Endothelial cell of umbilical vein (primary cell): ENCODE measurements at regions not wholly inside any gene's neighbourhood (a gene's known extent, or its start where the extent isn't known, plus 50 kb on each side); places are given as distances from the start of the nearest gene placed in this dataset.

Experiments
- BruUV-seq: library from RNA; stranded (reverse); fragments of 400-500 nt; replicated peaks from 2 replicates; lab custom pipeline; 2021; lab: Mats Ljungman, UMichigan
- CTCF ChIA-PET: fragments of 300-600, 350-600 bp; sonication (Branson Sonifier 250); formaldehyde crosslinking; loops from one replicate; lab custom pipeline; 2021; ENCODE audit warnings: antibody characterized with exemption, inconsistent platforms; lab: Charles Lee
- POLR2A ChIA-PET: fragments of 300-600, 350-600 bp; sonication (Branson Sonifier 250); formaldehyde crosslinking; loops from one replicate; lab custom pipeline; 2021; ENCODE audit warnings: antibody characterized with exemption, inconsistent platforms; lab: Charles Lee
- DNase-seq: peaks from one replicate; pipeline ENCODE4 v3.0.0-alpha.2; 2011; ENCODE audit warnings: low read depth, low spot score
- FAIRE-seq: peaks from 2 replicates; lab custom pipeline; 2011; peaks lifted over from hg19 to GRCh38; lab: Jason Lieb, UNC
- H2AFZ ChIP-seq: 2 replicates; pipeline ENCODE4 v1.6.0; 2012; ENCODE audit warnings: low read depth, low read length, control low read depth, inconsistent platforms
- H3K27ac ChIP-seq: 2 replicates; pipeline ENCODE4 v1.5.1; 2011; ENCODE audit warnings: low read depth, mild to moderate bottlenecking, control low read depth, low read length, moderate library complexity; ENCODE audit not compliant: insufficient read depth
- H3K27me3 ChIP-seq, 2 experiments: 2 replicates each; pipeline versions ENCODE4 v1.6.0 to v1.6.1; 2011; ENCODE audit warnings: low read length in 2 of 2, mixed read lengths in 1 of 2; ENCODE audit not compliant: control insufficient read depth in 2 of 2, insufficient read depth in 2 of 2
- H3K36me3 ChIP-seq, 2 experiments: 2 replicates in 1 of 2; 3 replicates in 1 of 2; pipeline ENCODE4 v1.5.1; 2011; ENCODE audit warnings: low read length in 2 of 2, mild to moderate bottlenecking in 1 of 2, moderate library complexity in 1 of 2; ENCODE audit not compliant: control insufficient read depth in 2 of 2, insufficient read depth in 2 of 2; ENCODE audit errors: extremely low read depth in 1 of 2
- H3K4me1 ChIP-seq: 3 replicates; pipeline ENCODE4 v1.5.1; 2011; ENCODE audit warnings: mild to moderate bottlenecking, low read length; ENCODE audit not compliant: control insufficient read depth, insufficient read depth; ENCODE audit errors: extremely low read depth
- H3K4me2 ChIP-seq: 2 replicates; pipeline ENCODE4 v1.6.1; 2011; ENCODE audit warnings: low read length, control low read depth, mixed read lengths; ENCODE audit not compliant: insufficient read depth
- H3K4me3 ChIP-seq, 3 experiments: fragments of 200-600 bp in 1 of 3; sonication (generic), shearing (Covaris generic) in 1 of 3; replicated peaks in 1 of 3; 2 replicates each; pipeline ENCODE4 v1.5.1; 2011 to 2016; ENCODE audit warnings: control low read depth in 3 of 3, low read length in 3 of 3, mild to moderate bottlenecking in 2 of 3, inconsistent platforms in 1 of 3, low read depth in 1 of 3, moderate library complexity in 1 of 3; ENCODE audit not compliant: insufficient read depth in 1 of 3
- H3K79me2 ChIP-seq: 2 replicates; pipeline ENCODE4 v1.6.0; 2012; ENCODE audit warnings: low read length, inconsistent platforms; ENCODE audit not compliant: control insufficient read depth, insufficient read depth
- H3K9ac ChIP-seq: replicated peaks from 2 replicates; pipeline ENCODE3; 2011; ENCODE audit warnings: low read length, control low read depth; ENCODE audit not compliant: insufficient read depth; ENCODE audit errors: extremely low read depth
- H3K9me1 ChIP-seq: replicated peaks from 3 replicates; pipeline ENCODE4 v1.6.0; 2011; ENCODE audit warnings: mild to moderate bottlenecking, low read length; ENCODE audit not compliant: control insufficient read depth, insufficient read depth; ENCODE audit errors: extremely low read depth
- H3K9me3 ChIP-seq: replicated peaks from 2 replicates; pipeline ENCODE4 v1.5.1; 2012; ENCODE audit warnings: low read length, inconsistent platforms; ENCODE audit not compliant: control insufficient read depth, insufficient read depth
- H4K20me1 ChIP-seq: replicated peaks from 2 replicates; pipeline ENCODE3; 2011; ENCODE audit warnings: mild to moderate bottlenecking, low read length; ENCODE audit not compliant: control insufficient read depth, insufficient read depth; ENCODE audit errors: extremely low read depth
- EZH2 ChIP-seq: IDR thresholded peaks from 2 replicates; pipeline ENCODE4 v1.6.1; 2012; ENCODE audit warnings: borderline replicate concordance, low read depth, mild to moderate bottlenecking, moderate library complexity, low read length, inconsistent platforms; ENCODE audit not compliant: severe bottlenecking
- FOS ChIP-seq: IDR thresholded peaks from 2 replicates; pipeline ENCODE4 v1.6.1; 2011; ENCODE audit warnings: mild to moderate bottlenecking, low read length, moderate library complexity, borderline replicate concordance; ENCODE audit not compliant: insufficient read depth
- GATA2 ChIP-seq: IDR thresholded peaks from 2 replicates; pipeline ENCODE4 v1.7.0; 2011; ENCODE audit warnings: low read depth, mild to moderate bottlenecking, moderate library complexity, mixed read lengths, low read length; ENCODE audit not compliant: insufficient read length, insufficient read depth
- JUN ChIP-seq: IDR thresholded peaks from 2 replicates; pipeline ENCODE4 v1.6.1; 2011; ENCODE audit warnings: borderline replicate concordance, low read depth; ENCODE audit not compliant: insufficient read length, insufficient read depth
- MYC ChIP-seq: IDR thresholded peaks from one replicate; pipeline ENCODE4 v1.6.1; 2011; ENCODE audit warnings: mild to moderate bottlenecking, low read depth, low read length
- POLR2A ChIP-seq: IDR thresholded peaks from 2 replicates; pipeline ENCODE4 v1.6.1; 2012; ENCODE audit warnings: low read depth, mild to moderate bottlenecking, control low read depth, low read length
- dilution Hi-C: fragments of 300-500 bp; cut with MboI; formaldehyde crosslinking; loops from one replicate; pipeline ENCODE4 v1.15.0; 2019; ENCODE audit warnings: low sequenced_read_pairs; ENCODE audit not compliant: extremely low pct_ligation_motif_present
- intact Hi-C: fragments of 100-400 bp; cut with micrococcal nuclease; formaldehyde crosslinking; loops from one replicate; pipeline ENCODE4 v1.10.0; 2022
- TF ChIP-seq, protein P1 (sequence below), 2 donors: IDR thresholded peaks; 1 replicate in 1 of 2; 2 replicates in 1 of 2; pipeline ENCODE4 v1.5.1; 2011; ENCODE audit warnings: low read length in 2 of 2, mild to moderate bottlenecking in 2 of 2, moderate library complexity in 2 of 2, control low read depth in 1 of 2, inconsistent platforms in 1 of 2, low read depth in 1 of 2; ENCODE audit not compliant: insufficient read depth in 1 of 2; ENCODE audit errors: extremely low read depth in 1 of 2
- TF ChIP-seq, protein P2 (sequence below): IDR thresholded peaks from 2 replicates; pipeline ENCODE4 v1.6.1; 2011; ENCODE audit not compliant: insufficient read depth, insufficient read length

DNA sequence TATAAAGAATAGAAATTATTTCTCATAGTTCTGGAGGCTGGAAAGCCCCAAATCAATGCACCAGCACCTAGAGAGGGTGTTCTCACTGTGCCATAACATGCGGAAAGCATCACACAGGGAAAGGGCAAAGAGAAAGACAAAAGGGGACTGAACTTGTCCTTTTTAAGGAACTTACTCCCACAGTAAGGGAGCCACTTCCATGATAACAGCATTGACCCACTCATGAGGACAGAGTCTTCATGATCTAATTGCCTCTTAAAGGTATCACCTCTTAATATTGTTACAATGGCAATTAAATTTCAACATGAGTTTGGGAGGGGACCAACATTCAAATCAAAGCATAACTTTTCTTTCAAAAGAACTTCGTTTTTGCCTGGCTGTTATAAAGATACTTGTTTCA lies 582.2 kb upstream of the ARID1B start:
- Histone ChIP-seq H3K36me3 (no peaks in the 10 kb centered on the region), H4K20me1 (no peaks in the 10 kb centered on the region), H3K9ac (no peak overlapping the region), H3K79me2 (no peaks in the 10 kb centered on the region), H3K4me1 (no peaks in the 10 kb centered on the region), H3K27ac (no peak overlapping the region), H3K9me1 (no peaks in the 10 kb centered on the region), H3K9me3 (no peaks in the 10 kb centered on the region), H3K27me3 (no peaks in the 10 kb centered on the region), H3K4me2 (no peak overlapping the region), H3K4me3 (no peak overlapping the region), H2AFZ (no peak overlapping the region)
- dilution Hi-C loops (no loop called here), intact Hi-C loops (no loop called here)
- CTCF ChIA-PET: no interaction called here
- TF ChIP-seq, protein P1, sequence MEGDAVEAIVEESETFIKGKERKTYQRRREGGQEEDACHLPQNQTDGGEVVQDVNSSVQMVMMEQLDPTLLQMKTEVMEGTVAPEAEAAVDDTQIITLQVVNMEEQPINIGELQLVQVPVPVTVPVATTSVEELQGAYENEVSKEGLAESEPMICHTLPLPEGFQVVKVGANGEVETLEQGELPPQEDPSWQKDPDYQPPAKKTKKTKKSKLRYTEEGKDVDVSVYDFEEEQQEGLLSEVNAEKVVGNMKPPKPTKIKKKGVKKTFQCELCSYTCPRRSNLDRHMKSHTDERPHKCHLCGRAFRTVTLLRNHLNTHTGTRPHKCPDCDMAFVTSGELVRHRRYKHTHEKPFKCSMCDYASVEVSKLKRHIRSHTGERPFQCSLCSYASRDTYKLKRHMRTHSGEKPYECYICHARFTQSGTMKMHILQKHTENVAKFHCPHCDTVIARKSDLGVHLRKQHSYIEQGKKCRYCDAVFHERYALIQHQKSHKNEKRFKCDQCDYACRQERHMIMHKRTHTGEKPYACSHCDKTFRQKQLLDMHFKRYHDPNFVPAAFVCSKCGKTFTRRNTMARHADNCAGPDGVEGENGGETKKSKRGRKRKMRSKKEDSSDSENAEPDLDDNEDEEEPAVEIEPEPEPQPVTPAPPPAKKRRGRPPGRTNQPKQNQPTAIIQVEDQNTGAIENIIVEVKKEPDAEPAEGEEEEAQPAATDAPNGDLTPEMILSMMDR (IDR thresholded peaks at IDR 0.05; ENCODE audit: extremely low read depth in 1 of 2, insufficient read depth in 1 of 2, low read depth in 1 of 2, low read length in 2 of 2): no peak
- no peak for TF ChIP-seq JUN
- TF ChIP-seq MYC: no peak
- no peak for TF ChIP-seq GATA2
- no peak for TF ChIP-seq POLR2A
- TF ChIP-seq, protein P2, sequence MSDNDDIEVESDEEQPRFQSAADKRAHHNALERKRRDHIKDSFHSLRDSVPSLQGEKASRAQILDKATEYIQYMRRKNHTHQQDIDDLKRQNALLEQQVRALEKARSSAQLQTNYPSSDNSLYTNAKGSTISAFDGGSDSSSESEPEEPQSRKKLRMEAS: no peak
- DNase-seq (no peak), FAIRE-seq (no peak)
- BruUV-seq: no TSS peak
- POLR2A ChIA-PET: no interaction called here

DNA sequence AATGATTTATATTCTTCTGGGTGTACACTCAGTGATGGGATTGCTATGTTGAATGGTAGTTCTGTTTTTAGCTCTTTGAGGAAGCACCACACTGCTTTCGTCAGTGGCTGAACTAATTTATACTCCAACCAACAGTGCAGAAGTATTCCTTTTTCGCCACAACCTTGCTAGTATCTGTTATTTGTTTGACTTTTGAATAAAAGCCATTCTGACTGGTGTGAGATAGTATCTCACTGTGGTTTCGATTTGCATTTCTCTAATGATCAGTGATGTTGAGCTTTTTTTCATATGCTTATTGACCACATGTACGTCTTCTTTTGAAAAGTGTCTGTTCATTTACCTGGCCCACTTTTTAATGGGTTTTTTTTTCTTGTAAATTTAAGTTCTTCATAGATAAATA lies 583.8 kb upstream of the ARID1B start:
- ChIA-PET CTCF (no interaction called here), POLR2A (no interaction called here)
- DNase-seq (no peak), FAIRE-seq (no peak)
- H2AFZ ChIP-seq: no peak overlapping the region
- no peaks in the 10 kb centered on the region for H3K9me1 ChIP-seq
- no peaks in the 10 kb centered on the region for H3K4me1 ChIP-seq
- H3K9me3 ChIP-seq: no peaks in the 10 kb centered on the region
- no peaks in the 10 kb centered on the region for H3K27me3 ChIP-seq
- no peak overlapping the region for H3K9ac ChIP-seq
- dilution Hi-C loops (no loop called here), intact Hi-C loops (no loop called here)
- no peak overlapping the region for H3K27ac ChIP-seq
- no peaks in the 10 kb centered on the region for H4K20me1 ChIP-seq
- H3K4me2 ChIP-seq: no peak overlapping the region
- no peaks in the 10 kb centered on the region for H3K79me2 ChIP-seq
- no TSS peak for BruUV-seq
- TF ChIP-seq, protein P1 (IDR thresholded peaks at IDR 0.05; ENCODE audit: extremely low read depth in 1 of 2, insufficient read depth in 1 of 2, low read depth in 1 of 2, low read length in 2 of 2): no peak
- TF ChIP-seq, protein P2: no peak
- no peak for TF ChIP-seq POLR2A
- TF ChIP-seq EZH2: no peak
- no peak for TF ChIP-seq FOS
- TF ChIP-seq MYC: no peak
- no peaks in the 10 kb centered on the region for H3K36me3 ChIP-seq
- no peak overlapping the region for H3K4me3 ChIP-seq
